Prostate gland (tissue), 2 donors: ENCODE measurements at regions not wholly inside any gene's neighbourhood (a gene's known extent, or its start where the extent isn't known, plus 50 kb on each side); places are given as distances from the start of the nearest gene placed in this dataset.

Source experiments
- POLR2A ChIP-seq: fragments of 450-650 bp; IDR thresholded peaks from one replicate; pipeline ENCODE4 v1.6.1; 2016; ENCODE audit warnings: antibody characterized with exemption, mild to moderate bottlenecking
- TF ChIP-seq, protein P1 (sequence below), 4 experiments: fragments of 200-600 bp in 2 of 4; fragments of 450-650 bp in 2 of 4; sonication (generic) in 2 of 4; IDR thresholded peaks; 1 replicate in 3 of 4; 2 replicates in 1 of 4; pipeline ENCODE4 v1.5.1; 2016 to 2019; ENCODE audit warnings: antibody characterized with exemption in 4 of 4, mild to moderate bottlenecking in 2 of 4, moderate library complexity in 2 of 4

DNA sequence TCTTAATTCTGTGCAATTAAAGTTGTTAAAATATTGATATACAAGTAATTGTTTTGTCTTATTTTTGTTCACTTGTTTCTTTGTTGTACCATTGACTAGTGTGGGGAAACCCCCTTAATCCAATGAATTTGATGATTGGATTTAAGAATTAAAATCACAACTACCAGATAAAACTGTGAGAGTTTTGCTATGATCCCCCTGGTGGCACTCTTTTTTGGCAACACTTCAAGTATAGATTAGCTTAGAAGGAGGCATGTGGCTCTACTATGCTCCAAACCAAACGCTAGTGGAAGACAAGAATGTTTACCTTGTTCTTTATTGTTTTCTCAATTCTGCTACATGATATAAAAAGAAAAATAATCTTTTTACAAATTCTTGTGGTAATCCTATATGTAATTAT lies 477.8 kb upstream of the ETAA1 start:
- TF ChIP-seq, protein P1, sequence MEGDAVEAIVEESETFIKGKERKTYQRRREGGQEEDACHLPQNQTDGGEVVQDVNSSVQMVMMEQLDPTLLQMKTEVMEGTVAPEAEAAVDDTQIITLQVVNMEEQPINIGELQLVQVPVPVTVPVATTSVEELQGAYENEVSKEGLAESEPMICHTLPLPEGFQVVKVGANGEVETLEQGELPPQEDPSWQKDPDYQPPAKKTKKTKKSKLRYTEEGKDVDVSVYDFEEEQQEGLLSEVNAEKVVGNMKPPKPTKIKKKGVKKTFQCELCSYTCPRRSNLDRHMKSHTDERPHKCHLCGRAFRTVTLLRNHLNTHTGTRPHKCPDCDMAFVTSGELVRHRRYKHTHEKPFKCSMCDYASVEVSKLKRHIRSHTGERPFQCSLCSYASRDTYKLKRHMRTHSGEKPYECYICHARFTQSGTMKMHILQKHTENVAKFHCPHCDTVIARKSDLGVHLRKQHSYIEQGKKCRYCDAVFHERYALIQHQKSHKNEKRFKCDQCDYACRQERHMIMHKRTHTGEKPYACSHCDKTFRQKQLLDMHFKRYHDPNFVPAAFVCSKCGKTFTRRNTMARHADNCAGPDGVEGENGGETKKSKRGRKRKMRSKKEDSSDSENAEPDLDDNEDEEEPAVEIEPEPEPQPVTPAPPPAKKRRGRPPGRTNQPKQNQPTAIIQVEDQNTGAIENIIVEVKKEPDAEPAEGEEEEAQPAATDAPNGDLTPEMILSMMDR (IDR thresholded peaks at IDR 0.05), result no peak
- TF ChIP-seq POLR2A, result no peak
